ENCODE measurements at regions not wholly inside any gene's neighbourhood (a gene's known extent, or its start where the extent isn't known, plus 50 kb on each side); places are given as distances from the start of the nearest gene placed in this dataset.

- H3K36me3 ChIP-seq (ENCODE audit: control insufficient read depth, insufficient read depth, low read length) = no peaks in the 10 kb centered on the region
- no peaks in the 10 kb centered on the region for H3K27me3 ChIP-seq (ENCODE audit: control insufficient read depth, insufficient read depth, low read length, poor library complexity, severe bottlenecking)
- DNase-seq = no peak
- WGBS, 2 experiments (ENCODE audit: insufficient coverage in 1 of 2, insufficient read length in 1 of 2) = 97 to 100% methylated on average over 2 to 3 of the region's 3 CpGs
- no peak overlapping the region for H3K4me3 Mint-ChIP-seq
- H3K36me3 Mint-ChIP-seq (ENCODE audit: low read depth) = no peaks in the 10 kb centered on the region
- no peaks in the 10 kb centered on the region for H3K9me3 Mint-ChIP-seq
- H3K27ac ChIP-seq (ENCODE audit: low read depth, low read length) = no peak overlapping the region
- no peak overlapping the region for H3K4me3 ChIP-seq (ENCODE audit: low read length)
- H3K27ac Mint-ChIP-seq = no peak overlapping the region
- H3K9ac ChIP-seq (ENCODE audit: extremely low read depth, low read length, poor library complexity, severe bottlenecking) = no peak overlapping the region
- peaks cover 8% of the 10 kb centered on the region for H3K27me3 Mint-ChIP-seq (ENCODE audit: insufficient read depth)
- H3K4me1 Mint-ChIP-seq = no peaks in the 10 kb centered on the region
- H3K9me3 ChIP-seq (ENCODE audit: control insufficient read depth, low read length) = no peaks in the 10 kb centered on the region
- no peak for TF ChIP-seq CTCF (conservative IDR thresholded peaks at IDR 0.05)
- H3K4me1 ChIP-seq (ENCODE audit: control insufficient read depth, insufficient read depth, low read length) = no peaks in the 10 kb centered on the region
Measured at GRCh38 chr5:37932450-37932849, 92.6 kb upstream of the GDNF start.

- Histone ChIP-seq H3K27me3 (ENCODE audit: control insufficient read depth, insufficient read depth, low read length, poor library complexity, severe bottlenecking) (no peaks in the 10 kb centered on the region), H3K27ac (ENCODE audit: low read depth, low read length) (no peak overlapping the region), H3K4me1 (ENCODE audit: control insufficient read depth, insufficient read depth, low read length) (no peaks in the 10 kb centered on the region), H3K4me3 (ENCODE audit: low read length) (no peak overlapping the region), H3K9ac (ENCODE audit: extremely low read depth, low read length, poor library complexity, severe bottlenecking) (no peak overlapping the region), H3K9me3 (ENCODE audit: control insufficient read depth, low read length) (no peaks in the 10 kb centered on the region), H3K36me3 (ENCODE audit: control insufficient read depth, insufficient read depth, low read length) (no peaks in the 10 kb centered on the region)
- TF ChIP-seq CTCF (conservative IDR thresholded peaks at IDR 0.05) = no peak
- 82 to 100% methylated on average over 1 to 2 of the region's 2 CpGs for WGBS, 2 experiments (ENCODE audit: insufficient coverage in 1 of 2, insufficient read length in 1 of 2)
- no peak for DNase-seq
- H3K9me3 Mint-ChIP-seq = no peaks in the 10 kb centered on the region
- H3K27ac Mint-ChIP-seq = no peak overlapping the region
- no peaks in the 10 kb centered on the region for H3K4me1 Mint-ChIP-seq
- no peaks in the 10 kb centered on the region for H3K36me3 Mint-ChIP-seq (ENCODE audit: low read depth)
- H3K4me3 Mint-ChIP-seq = no peak overlapping the region
- peaks cover 8% of the 10 kb centered on the region for H3K27me3 Mint-ChIP-seq (ENCODE audit: insufficient read depth)
Measured at GRCh38 chr5:37931541-37931940, 91.7 kb upstream of the GDNF start.

- no peak for TF ChIP-seq CTCF (conservative IDR thresholded peaks at IDR 0.05)
- Histone ChIP-seq H3K4me1 (ENCODE audit: control insufficient read depth, insufficient read depth, low read length) (no peaks in the 10 kb centered on the region), H3K9ac (ENCODE audit: extremely low read depth, low read length, poor library complexity, severe bottlenecking) (no peak overlapping the region), H3K36me3 (ENCODE audit: control insufficient read depth, insufficient read depth, low read length) (no peaks in the 10 kb centered on the region), H3K4me3 (ENCODE audit: low read length) (no peak overlapping the region), H3K9me3 (ENCODE audit: control insufficient read depth, low read length) (no peaks in the 10 kb centered on the region), H3K27me3 (ENCODE audit: control insufficient read depth, insufficient read depth, low read length, poor library complexity, severe bottlenecking) (no peaks in the 10 kb centered on the region), H3K27ac (ENCODE audit: low read depth, low read length) (no peak overlapping the region)
- Mint-ChIP-seq H3K4me3 (no peak overlapping the region), H3K27me3 (ENCODE audit: insufficient read depth) (peaks cover 8% of the 10 kb centered on the region), H3K27ac (no peak overlapping the region), H3K36me3 (ENCODE audit: low read depth) (no peaks in the 10 kb centered on the region), H3K4me1 (no peaks in the 10 kb centered on the region), H3K9me3 (no peaks in the 10 kb centered on the region)
- DNase-seq = no peak
- 100% methylated on average over 1 of the region's 2 CpGs; no CpG with 5 or more reads in 1 of the 2 experiments for WGBS, 2 experiments (ENCODE audit: insufficient coverage in 1 of 2, insufficient read length in 1 of 2)
Measured at GRCh38 chr5:37930350-37930749, 90.5 kb upstream of the GDNF start.
